Stimulated activated CD4-positive, alpha-beta T cell treated with anti-CD3 and anti-CD28 coated beads, Interleukin-4, amount 100 ng/mL, for 48 hours (primary cell): ENCODE measurements at regions not wholly inside any gene's neighbourhood (a gene's known extent, or its start where the extent isn't known, plus 50 kb on each side); places are given as distances from the start of the nearest gene placed in this dataset.
"Not testable (repeated sequence)": the region's sequence is repeated elsewhere in the genome, so short reads cannot be mapped to it uniquely, and the experiment has no call there.

Source experiments
- DNase-seq, 2 donors: peaks; one replicate each; pipeline ENCODE4 v3.0.0-alpha.2; 2020; ENCODE audit warnings: low read depth in 2 of 2

DNA sequence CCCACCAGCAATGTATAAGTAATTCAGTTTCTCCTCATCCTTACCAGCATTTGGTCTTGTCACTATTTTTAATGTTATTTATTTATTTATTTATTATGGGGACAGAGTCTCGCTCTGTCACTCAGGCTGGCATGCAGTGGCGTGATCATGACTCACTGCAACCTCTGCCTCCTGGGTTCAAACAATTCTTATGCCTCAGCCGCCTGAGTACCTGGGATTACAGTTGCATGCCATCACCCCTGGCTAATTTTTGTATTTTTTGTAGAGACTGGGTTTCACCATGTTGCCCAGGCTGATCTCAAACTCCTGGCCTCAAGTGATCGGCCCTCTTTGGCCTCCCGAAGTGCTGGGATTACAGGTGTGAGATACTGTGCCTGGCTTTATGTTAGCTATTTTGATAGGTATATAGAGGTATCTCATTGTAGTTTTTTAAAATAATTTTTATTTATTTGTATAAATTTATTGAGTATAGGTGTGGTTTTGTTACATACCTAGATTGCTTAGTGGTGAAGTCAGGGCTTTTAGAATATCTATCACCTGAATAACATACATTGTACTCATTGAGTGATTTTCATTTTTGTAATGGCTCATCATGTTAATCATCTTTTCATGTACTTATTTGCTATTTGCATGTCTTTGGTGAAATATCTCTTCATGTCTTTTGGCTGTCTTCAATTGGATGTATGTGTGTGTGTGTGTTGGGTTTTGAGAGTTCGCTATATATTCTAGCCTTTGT, 53.3 kb downstream of the TANC2 start:
- DNase-seq: no peak

DNA sequence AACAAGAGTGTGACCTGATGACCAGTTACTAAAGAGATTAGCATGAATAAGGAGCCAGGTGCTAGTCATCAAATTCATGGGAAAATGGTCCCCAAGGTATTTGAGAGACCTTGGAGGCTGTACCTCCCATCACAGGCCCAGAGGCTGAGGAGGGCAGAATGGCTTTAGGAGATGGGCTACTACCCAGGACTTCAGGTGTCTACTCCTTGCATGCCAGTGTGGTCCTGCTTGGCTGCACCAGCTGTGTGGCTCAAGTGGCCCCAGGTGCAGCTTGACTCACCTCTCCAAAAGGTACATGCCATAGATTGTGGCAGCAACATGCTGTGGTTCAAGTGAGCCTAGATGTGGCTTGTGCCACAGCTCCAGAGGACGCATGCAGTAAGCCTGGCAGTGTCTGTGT, 56.5 kb downstream of the TANC2 start:
- no peak for DNase-seq

DNA sequence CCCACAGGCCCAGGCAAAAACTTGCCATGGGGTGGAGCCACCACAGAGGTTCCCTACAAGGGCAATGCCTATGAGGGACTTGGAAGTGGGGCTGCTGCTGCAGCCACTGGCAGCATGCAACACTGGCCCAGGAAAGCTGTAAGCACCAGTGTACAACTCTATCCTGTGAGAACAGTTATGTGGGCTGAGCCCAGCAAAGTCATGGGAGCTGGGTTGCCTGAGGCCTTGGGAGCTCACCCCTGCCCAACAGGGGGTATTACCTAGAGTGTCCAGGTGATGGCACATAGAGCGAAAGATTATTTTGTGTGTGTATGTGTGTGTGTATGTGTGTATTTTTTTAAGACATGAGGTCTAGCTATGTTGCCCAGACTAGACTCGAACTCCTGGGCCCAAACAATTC, 57.0 kb downstream of the TANC2 start:
- DNase-seq: no peak

DNA sequence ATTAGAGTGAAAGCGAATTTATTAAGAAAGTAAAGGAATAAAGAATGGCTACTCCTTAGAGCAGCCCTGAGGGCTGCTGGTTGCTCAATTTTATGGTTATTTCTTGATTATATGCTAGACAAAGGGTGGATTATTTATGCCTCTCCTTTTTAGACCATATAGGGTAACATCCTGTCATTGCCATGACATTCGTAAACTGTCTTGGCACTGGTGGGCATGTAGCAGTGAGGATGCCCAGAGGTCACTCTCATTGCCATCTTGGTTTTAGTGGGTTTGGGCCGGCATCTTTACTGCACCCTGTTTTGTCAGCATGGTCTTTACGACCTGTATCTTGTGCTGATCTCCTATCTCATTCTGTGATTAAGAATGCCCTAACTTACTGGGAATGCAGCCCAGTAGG, 58.2 kb downstream of the TANC2 start:
- no peak for DNase-seq

DNA sequence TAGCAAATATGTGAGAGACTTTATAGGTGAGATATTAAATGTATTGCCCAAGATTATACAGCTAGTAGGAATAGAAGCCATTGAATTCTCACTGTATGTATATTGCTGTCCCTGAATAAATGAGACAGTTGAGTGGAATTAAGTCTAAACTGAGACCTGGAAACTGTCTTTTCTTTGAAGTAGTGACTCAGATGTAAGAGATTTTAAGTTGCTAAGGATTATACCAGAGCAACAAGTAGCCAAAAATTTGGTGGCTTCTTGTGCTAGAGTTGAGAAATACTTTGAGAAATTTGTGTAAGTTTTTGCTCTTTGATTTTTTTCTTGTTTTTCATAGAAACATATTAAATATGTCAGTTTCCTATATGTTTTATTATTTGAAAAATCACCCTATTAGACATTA, 58.7 kb downstream of the TANC2 start:
- no peak for DNase-seq

DNA sequence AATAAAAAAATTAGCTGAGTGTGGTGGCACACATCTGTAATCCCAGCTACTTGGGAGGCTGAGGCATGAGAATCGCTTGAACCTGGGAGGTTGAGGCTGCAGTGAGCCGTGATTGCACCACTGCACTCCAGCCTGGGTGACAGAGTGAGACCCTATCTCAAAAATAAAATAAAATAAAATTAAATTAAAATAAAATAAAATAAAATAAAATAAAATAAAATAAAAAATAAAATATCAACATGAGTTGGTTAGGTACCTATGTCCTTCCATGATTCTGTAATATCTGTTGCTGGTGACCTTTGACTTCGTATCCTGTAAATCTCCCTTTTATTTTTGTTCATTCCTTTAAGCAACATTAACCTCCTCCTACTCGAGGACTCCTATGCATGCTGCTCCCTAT, 59.6 kb downstream of the TANC2 start:
- not testable (repeated sequence) for DNase-seq

DNA sequence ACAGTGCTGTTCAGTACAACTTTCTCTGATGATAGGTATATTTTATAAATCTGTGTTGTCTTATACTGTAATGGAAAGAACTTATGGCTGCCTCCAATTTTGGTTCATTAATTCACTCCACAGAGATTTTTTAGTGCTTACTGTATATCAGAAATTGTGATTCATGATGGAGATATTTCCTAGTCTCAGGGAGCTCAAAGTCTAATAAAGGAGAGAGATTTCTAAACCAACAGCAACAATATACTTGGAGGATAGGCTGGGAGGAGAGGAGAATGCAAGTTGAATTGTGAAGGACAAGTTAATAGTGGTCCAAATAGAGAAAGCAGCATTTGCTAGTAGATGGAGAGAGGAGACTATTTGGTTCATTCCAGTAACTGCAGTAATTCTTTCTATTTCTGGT, 63.5 kb downstream of the TANC2 start:
- DNase-seq: no peak

DNA sequence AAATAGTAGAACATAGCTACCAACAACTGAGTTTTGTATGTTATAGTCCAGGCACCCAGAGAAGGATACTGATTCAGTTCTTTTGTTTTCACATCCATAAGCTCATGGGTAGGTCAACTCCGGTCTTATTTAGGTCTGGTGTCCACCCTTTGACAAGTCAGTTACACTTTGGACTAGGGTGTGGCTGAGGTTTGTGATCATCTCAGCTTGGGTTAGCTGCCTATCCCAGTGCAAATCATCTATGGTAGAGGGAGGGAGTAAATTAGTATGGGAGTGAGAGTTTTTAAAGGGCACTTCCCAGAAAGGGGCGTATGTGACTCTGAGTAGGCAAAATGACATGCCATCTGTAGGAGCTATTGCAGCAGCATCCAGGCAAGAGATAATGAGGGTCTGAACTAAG, 66.1 kb downstream of the TANC2 start:
- DNase-seq: no peak

DNA sequence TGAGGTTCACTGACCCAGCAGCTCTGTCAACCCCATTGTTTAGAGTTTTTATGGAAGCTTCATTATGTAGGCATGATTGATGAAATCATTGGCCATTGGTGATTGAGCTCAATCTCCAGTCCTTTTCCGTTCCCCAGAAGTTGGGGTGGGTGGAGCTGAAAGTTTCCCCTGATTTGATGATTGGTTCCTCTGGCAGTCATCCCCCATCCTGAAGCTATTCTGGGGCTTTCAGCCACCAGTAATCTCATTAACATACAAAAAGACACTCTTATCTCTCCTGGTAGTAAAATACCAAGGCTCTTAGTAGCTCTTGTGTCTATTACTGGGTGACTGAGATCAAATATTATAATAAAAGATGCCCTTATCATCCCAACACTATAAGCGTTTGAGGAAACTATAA, 67.1 kb downstream of the TANC2 start:
- no peak for DNase-seq

DNA sequence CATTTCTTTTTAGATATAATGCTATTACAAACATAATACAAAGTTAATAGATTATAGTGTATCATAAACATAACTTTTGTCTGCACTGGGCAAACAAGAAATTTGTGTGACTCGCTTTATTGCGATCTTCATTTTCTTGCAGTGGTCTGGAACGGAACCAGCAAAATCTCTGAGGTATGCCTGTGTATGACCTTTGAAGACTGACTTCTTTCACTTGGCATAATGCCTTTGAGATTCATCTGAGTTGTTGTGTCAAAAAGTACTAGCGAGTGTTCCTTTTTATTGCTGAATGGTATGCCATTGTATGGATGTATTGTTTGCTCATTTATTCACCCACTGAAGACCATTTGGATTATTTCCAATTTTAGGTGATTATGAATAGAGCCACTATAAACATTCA, 69.2 kb downstream of the TANC2 start:
- DNase-seq: no peak

DNA sequence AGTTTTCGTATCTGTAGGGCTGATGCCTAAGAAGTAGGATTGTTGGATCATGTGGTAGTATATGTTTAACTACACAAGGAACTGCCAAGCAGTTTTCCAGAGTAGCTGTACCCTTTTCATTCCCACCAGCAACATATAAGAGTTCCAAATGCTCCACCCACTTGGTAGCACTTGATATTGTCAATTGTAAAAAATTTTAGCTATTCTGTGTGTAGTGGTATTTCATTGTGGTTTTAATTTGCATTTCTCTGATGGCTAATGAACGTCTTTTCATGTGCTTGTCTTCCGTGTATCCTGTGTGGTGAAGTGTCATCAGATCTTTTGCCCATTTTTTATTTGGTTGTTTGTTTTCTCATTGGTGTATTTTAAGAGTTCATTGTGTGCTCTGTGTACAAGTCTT, 69.7 kb downstream of the TANC2 start:
- no peak for DNase-seq

DNA sequence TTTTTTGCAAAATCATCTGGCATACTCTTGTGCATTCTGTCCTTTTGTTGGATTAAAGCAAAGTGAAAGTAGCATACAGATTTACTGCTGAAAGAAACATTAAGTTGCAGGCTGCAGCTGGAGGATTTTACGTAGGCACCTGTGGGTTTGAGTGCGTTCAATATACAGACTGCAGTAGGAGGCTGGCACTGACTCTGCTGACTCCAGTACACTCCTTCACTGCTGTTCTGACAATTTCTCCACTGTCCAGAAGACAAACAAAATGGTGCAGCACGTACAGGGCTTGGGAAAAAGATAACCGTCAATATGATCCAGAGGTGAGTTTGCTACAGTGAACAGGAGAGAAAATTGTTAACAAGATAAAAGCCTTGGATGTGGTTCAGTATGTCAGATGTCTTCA, 73.3 kb downstream of the TANC2 start:
- DNase-seq: no peak

DNA sequence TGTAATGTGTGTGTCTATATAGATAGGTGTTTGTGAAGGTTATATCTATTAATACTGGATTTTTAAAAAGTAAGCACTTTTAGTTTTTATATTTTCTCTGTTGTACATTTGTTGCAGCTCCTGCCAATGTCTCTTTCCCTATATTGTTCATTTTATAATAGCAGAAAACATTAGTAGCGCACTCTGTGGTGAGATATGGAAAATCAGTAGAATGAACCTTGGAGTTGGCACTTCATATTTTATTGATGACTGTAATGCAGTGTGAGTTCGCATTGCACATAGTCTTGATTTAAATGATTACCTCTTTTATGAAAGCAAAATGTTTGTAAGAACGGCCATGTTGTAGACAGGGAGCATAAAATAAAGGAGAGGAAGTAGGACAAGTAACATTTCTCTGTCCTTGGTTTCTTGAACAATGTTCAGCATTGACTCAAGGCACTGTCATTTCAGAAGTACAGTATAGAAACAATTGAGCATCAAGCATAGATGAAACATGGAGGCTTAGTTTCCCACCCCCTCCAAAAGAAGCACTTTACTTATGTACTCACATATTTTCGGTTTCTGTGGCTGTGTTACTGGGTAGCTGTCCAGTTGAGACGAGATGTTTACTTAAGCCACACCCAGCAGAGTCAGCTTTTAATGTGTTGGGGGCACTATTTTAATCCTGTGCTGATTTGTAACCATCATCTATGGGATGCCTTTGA, 74.0 kb downstream of the TANC2 start:
- DNase-seq: no peak

DNA sequence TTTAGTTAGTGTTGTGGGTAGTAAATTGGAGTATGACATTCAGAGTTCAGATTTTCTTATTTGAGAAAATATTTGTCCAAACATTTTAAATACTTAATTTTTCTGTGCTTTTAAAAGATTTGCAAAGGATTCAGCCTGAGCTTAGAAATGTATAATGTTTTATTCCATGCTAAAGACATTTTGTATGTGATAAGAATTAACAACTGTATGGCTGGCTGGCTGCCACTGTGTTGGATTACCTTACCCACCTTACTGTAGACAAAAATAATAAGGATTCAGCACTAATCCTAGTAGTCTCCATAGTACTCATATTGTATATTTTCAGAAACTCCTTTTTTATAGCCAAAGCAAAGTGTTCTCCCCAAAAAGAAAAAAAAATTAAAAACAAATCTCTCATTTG, 74.8 kb downstream of the TANC2 start:
- no peak for DNase-seq

DNA sequence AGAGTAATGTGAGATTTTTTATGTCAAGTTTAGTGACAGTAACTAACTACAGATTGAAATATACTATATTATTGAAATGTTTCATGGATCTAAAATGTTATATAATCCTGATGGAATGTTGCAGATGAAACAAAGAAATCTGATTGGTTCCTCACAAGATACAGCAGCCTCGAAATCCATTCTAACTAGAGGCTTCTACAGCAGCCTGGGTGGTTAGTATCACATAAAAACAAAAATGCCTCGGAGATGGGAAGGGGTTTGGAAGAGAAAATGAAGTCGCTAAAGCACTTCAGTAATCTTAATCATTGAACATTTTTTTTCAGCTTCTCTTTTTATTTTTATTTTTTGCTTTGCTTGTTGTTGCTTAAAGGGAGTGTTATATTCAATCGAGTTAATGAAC, 75.2 kb downstream of the TANC2 start:
- no peak for DNase-seq

DNA sequence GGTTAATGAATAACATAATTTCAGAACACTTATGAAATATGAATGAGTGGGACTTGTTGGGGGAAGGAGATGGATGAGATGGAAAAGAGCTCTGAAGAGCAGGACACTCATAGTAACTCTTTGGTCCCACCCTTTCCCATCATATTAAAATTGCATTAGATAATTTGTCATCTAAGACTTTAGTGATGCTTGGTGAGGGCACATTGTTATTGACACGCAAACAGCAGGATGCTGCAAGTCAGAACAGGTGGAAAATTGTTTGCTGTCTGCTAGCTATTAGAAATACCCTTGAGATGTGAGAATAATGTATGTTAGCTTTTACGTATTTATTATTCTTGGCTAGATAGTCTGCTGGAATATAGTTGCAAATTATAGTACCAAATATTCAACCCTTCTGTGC, 75.7 kb downstream of the TANC2 start:
- no peak for DNase-seq

DNA sequence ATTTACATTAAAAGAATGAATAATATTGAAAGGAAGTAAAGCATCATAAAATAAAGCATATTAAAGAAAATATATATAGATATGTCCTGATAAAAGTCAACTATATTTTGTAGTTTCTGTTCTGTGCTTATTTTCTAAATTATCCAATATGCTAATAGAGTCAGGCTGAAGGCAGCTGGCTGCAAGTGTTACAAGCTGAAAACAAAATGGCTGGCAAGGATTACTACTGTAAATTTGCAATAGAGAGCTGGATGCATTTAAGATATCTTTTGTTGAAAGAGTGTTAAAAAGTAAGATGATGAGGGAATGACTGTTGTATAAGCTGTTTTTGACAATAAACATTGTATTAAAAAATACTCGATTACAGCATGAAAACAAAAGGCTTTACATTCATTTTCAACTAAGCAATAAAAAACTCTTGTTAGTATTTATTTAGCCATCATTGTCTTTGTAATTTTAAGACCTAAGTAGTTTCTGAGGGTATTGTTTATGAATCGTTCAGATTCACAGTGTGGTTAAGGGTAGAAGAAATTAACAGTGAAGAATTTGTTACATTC, 76.3 kb downstream of the TANC2 start:
- no peak for DNase-seq

DNA sequence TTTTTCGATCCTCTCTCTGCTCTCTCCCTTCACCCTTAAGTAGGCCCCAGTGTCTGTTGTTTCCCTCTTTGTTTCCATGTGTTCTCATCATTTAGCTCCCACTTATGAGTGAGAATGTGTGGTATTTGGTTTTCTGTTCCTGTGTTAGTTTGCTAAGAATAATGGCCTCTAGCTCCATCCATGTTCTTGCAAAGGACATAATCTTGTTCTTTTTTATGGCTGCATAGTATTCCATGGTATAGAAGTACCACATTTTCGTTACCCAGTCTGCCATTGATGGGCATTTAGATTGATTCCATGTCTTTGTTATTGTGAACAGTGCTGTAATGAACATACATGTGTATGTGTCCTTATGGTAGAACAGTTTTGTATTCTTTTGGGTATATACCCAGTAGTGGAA, 91.5 kb downstream of the TANC2 start:
- not testable (repeated sequence) for DNase-seq

DNA sequence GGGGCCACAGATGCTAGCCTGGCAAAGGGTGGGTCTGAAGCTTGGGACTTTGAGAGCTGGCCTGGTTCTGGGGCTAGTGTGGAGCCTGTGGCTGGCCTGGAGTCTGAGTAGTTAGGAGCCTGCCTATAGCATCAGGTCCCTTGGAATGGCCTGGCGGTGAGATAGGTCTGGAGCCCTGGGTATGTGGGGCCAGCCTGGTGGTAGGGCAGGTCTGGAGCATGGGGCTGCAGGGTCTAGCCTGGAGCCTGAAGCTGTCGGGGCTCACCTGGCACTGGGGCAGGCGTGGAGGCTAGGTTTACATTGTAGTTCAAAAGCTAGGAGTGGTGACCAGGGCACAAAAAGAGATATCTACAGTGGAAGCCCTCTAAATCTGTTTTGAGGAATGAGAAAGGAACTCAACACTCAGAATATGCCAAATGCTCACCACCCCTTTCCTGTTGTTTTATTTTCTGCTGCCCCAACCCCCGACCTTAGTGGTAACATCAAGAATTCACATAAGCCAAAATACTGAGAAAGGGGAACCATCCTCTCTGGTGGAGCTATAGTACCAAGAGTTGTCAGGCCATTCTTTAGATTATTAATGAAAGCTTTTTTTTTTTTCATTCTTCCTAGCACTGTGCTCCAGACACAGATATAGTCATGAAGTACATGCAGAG, 100.3 kb downstream of the TANC2 start:
- DNase-seq: no peak

DNA sequence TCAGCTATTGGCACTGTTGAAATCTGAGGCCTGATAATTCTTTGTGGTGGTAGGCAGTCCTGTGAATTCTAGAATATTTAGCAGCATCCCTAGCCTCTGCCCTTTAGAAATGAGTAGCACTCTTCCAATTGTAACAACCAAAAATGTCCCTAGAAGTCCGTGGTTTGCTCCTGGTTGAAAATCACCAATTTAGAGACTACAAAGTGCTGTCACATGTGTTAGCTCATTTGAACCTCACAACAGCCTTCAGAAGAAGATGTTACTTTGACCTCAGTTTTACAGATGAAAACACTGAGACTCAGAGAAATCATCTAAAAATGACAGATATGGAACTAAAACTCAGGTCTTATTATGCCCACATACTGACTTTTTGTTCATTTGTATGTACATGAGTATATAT, 103.2 kb downstream of the TANC2 start:
- DNase-seq: no peak

DNA sequence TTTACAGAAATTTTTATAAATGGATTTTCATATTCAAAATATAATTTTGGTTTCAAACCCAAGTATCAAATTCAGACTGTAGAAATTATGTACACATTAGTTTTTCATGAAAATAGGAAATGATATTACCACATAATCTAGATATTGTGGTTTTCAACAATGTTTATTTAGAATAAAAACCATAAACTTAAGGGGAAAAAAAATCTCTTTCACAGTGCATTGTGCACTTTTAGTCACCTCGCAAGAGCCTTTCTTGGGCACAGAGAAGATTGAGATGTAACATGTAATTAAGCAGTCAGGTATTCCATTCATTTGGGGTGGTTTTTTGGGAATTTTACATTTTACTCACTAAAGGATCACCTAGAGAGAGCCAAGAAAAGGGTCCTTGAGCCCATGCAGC, 104.0 kb downstream of the TANC2 start:
- no peak for DNase-seq

DNA sequence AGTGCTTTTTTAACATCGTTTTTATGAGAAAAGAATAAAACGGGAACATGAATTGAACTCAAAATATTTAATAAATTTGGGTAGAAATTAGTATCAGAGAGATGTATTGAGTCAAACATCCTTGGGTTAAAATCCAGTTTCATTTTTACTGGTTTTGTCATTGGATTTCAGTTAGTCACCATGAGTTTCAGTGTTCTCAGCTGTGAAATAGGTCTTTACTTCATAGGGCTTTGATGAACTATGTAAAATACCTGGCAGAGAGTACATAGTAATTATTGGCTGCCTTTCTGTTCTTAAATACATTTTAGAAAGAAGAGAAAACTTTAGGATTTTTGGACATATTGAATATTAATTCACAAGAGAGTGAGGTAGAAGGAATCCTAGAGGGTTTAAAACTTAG, 105.8 kb downstream of the TANC2 start:
- no peak for DNase-seq

DNA sequence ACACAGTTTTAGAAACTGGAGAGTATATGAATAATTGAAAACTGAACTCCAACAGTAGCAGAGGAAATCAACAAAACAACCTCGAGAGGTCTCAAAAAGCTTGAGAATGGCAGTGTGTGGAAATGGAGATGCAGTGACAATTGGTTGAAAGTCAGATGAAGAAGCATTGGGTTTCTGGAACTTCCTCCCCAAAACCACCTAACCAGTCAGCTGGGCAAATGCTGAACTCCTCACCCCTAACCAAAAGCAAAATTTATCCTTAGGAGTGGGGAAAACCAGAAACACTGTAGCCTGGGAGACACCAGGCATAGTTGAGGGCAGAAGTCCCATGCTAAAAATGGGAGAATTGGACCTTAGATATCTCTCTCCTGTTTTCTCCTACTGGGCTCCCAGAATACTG, 109.9 kb downstream of the TANC2 start:
- DNase-seq: no peak
